ENCODE measurements at regions not wholly inside any gene's neighbourhood (a gene's known extent, or its start where the extent isn't known, plus 50 kb on each side); places are given as distances from the start of the nearest gene placed in this dataset.

DNA sequence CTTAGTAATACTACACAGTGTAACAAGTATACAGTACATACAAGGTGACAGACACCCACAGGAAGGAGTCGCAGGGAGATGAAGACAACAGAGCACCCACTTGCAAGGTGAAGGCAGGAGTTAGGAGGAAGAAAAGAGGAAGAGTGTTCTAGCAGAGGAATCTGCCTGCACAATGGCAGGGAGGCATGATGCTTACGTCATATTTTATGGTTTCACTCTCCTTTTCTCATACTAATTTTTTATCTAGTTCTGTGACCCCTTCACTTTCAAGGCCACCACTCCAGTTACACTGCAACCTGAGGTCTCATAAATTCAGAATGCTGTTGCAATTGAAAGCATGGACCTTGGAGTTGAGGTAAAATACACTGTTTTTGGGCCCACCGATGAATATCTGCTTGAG is 331.7 kb downstream of the MEIS1 start:
- TF ChIP-seq, protein P1, sequence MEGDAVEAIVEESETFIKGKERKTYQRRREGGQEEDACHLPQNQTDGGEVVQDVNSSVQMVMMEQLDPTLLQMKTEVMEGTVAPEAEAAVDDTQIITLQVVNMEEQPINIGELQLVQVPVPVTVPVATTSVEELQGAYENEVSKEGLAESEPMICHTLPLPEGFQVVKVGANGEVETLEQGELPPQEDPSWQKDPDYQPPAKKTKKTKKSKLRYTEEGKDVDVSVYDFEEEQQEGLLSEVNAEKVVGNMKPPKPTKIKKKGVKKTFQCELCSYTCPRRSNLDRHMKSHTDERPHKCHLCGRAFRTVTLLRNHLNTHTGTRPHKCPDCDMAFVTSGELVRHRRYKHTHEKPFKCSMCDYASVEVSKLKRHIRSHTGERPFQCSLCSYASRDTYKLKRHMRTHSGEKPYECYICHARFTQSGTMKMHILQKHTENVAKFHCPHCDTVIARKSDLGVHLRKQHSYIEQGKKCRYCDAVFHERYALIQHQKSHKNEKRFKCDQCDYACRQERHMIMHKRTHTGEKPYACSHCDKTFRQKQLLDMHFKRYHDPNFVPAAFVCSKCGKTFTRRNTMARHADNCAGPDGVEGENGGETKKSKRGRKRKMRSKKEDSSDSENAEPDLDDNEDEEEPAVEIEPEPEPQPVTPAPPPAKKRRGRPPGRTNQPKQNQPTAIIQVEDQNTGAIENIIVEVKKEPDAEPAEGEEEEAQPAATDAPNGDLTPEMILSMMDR (tag by site-specific recombination; IDR thresholded peaks at IDR 0.05) = no peak
- TF ChIP-seq IKZF3 (tag by site-specific recombination; IDR thresholded peaks at IDR 0.05) (no peak), ZNF114 (tag by site-specific recombination; IDR thresholded peaks at IDR 0.05) (no peak), GLIS2 (tag by site-specific recombination; IDR thresholded peaks at IDR 0.05) (no peak), KLF10 (tag by site-specific recombination; IDR thresholded peaks at IDR 0.05) (no peak), GLIS1 (tag by site-specific recombination; IDR thresholded peaks at IDR 0.05) (no peak), ZNF184 (tag by site-specific recombination; IDR thresholded peaks at IDR 0.05) (no peak), KLF1 (tag by site-specific recombination; IDR thresholded peaks at IDR 0.05) (no peak), ZNF670 (tag by site-specific recombination; IDR thresholded peaks at IDR 0.05; ENCODE audit: low read depth) (no peak), ZNF350 (tag by site-specific recombination; IDR thresholded peaks at IDR 0.05) (no peak), SCRT1 (tag by site-specific recombination; IDR thresholded peaks at IDR 0.05; ENCODE audit: borderline replicate concordance) (no peak)
- TF ChIP-seq, protein P2, sequence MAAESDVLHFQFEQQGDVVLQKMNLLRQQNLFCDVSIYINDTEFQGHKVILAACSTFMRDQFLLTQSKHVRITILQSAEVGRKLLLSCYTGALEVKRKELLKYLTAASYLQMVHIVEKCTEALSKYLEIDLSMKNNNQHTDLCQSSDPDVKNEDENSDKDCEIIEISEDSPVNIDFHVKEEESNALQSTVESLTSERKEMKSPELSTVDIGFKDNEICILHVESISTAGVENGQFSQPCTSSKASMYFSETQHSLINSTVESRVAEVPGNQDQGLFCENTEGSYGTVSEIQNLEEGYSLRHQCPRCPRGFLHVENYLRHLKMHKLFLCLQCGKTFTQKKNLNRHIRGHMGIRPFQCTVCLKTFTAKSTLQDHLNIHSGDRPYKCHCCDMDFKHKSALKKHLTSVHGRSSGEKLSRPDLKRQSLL (tag by site-specific recombination; IDR thresholded peaks at IDR 0.05) = no peak
- TF ChIP-seq, protein P3, sequence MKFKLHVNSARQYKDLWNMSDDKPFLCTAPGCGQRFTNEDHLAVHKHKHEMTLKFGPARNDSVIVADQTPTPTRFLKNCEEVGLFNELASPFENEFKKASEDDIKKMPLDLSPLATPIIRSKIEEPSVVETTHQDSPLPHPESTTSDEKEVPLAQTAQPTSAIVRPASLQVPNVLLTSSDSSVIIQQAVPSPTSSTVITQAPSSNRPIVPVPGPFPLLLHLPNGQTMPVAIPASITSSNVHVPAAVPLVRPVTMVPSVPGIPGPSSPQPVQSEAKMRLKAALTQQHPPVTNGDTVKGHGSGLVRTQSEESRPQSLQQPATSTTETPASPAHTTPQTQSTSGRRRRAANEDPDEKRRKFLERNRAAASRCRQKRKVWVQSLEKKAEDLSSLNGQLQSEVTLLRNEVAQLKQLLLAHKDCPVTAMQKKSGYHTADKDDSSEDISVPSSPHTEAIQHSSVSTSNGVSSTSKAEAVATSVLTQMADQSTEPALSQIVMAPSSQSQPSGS (tag by site-specific recombination; IDR thresholded peaks at IDR 0.05; ENCODE audit: low read depth) = no peak
